Upper lobe of left lung (tissue), 6 donors: ENCODE measurements at regions not wholly inside any gene's neighbourhood (a gene's known extent, or its start where the extent isn't known, plus 50 kb on each side); places are given as distances from the start of the nearest gene placed in this dataset.

ENCODE experiments used
- ATAC-seq, 2 donors: fragments of 200-7000 bp; cut with Tn5 transposase; one replicate each; pipeline ENCODE4 v1.9.1; 2022; ENCODE audit warnings: mild to moderate bottlenecking in 2 of 2, moderate library complexity in 2 of 2; ENCODE audit not compliant: low FRiP score in 2 of 2
- DNase-seq, 2 donors: peaks; one replicate each; pipeline ENCODE4 v3.0.0-alpha.2; 2019 to 2020
- H3K27ac ChIP-seq, 4 donors: fragments of 200-600 bp; sonication (generic); one replicate each; pipeline ENCODE4 v1.5.1; 2016 to 2019
- H3K27me3 ChIP-seq, 4 donors: fragments of 200-600 bp; sonication (generic); one replicate each; pipeline ENCODE4 v1.5.1; 2017 to 2019
- H3K36me3 ChIP-seq, 4 donors: fragments of 200-600 bp; sonication (generic); one replicate each; pipeline ENCODE4 v1.5.1; 2016 to 2019
- H3K4me1 ChIP-seq, 4 donors: fragments of 200-600 bp; sonication (generic); one replicate each; pipeline ENCODE4 v1.5.1; 2018 to 2019
- H3K4me3 ChIP-seq, 4 donors: fragments of 200-600 bp; sonication (generic); one replicate each; pipeline ENCODE4 v1.5.1; 2017 to 2019; ENCODE audit warnings: mild to moderate bottlenecking in 2 of 4, moderate library complexity in 1 of 4
- H3K9me3 ChIP-seq, 4 donors: fragments of 200-600 bp; sonication (generic); one replicate each; pipeline ENCODE4 v1.5.1; 2018 to 2019
- CTCF ChIP-seq, 6 experiments: fragments of 450-650 bp in 4 of 6; fragments of 200-600 bp in 2 of 6; sonication (generic) in 2 of 6; IDR thresholded peaks; one replicate each; pipeline ENCODE4 v1.5.1; 2016 to 2019; ENCODE audit warnings: antibody characterized with exemption in 6 of 6
- EP300 ChIP-seq, 4 donors: sonication (generic); formaldehyde crosslinking; IDR thresholded peaks; one replicate each; pipeline ENCODE4 v1.5.1; 2017; ENCODE audit warnings: antibody characterized with exemption in 4 of 4, control low read depth in 2 of 4
- POLR2A ChIP-seq, 4 donors: fragments of 450-650 bp; IDR thresholded peaks; one replicate each; pipeline ENCODE4 v1.5.1; 2016 to 2017; ENCODE audit warnings: antibody characterized with exemption in 4 of 4, mild to moderate bottlenecking in 2 of 4
- POLR2AphosphoS5 ChIP-seq, 2 donors: sonication (generic); formaldehyde crosslinking; IDR thresholded peaks; one replicate each; pipeline ENCODE4 v1.5.1; 2017; ENCODE audit warnings: antibody characterized with exemption in 2 of 2
- WGBS, 2 donors: methylation state at CpG; one replicate each; pipeline ENCODE4 v1.1.5; 2017 to 2018; 5-methylcytosine and 5-hydroxymethylcytosine counted together
- donor health status: DM: no; HTN: no; CAD: no; lungs with moderate emphysema.
- donor health status: DM: no; HTN: yes; CAD: no; lungs with severe emphysema.

DNA sequence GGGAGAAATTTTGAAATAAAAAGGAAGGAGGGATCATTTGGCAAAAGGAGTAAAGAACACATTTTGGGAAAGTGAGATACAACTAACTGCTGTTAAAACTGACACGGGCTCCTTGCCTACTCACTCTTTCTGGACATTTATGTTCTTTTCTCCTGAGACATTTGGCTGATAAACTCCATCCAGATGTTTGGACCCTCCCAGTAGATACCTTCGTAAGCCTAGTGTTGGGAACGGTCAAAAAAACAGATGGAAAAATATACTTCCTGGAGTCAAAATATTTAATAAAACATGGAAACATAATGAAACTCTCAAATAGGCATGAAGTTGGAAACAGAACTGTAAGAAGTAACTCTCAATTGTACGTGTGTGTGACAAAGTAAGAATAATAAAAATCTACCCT lies 360.1 kb upstream of the RIOK2 start:
- no peak for TF ChIP-seq CTCF (IDR thresholded peaks at IDR 0.05)
- no peak for TF ChIP-seq POLR2A (IDR thresholded peaks at IDR 0.05)
- no peak for TF ChIP-seq EP300 (IDR thresholded peaks at IDR 0.05)
- no peak for TF ChIP-seq POLR2AphosphoS5 (IDR thresholded peaks at IDR 0.05)
- DNase-seq (no peak), ATAC-seq (no peak)
- no peaks in the 10 kb centered on the region for H3K27me3 ChIP-seq
- H3K27ac ChIP-seq = no peak overlapping the region
- no peak overlapping the region for H3K4me3 ChIP-seq
- H3K4me1 ChIP-seq = no peaks in the 10 kb centered on the region
- no peaks in the 10 kb centered on the region for H3K36me3 ChIP-seq
- no peaks in the 10 kb centered on the region for H3K9me3 ChIP-seq
- 76 to 81% methylated on average over 4 of the region's 4 CpGs for WGBS, 2 donors

GRCh38 chr5:97544240-97544639 lies 361.2 kb upstream of the RIOK2 start:
- no peaks in the 10 kb centered on the region for H3K27me3 ChIP-seq
- no peak overlapping the region for H3K4me3 ChIP-seq
- H3K4me1 ChIP-seq = no peaks in the 10 kb centered on the region
- no peak for TF ChIP-seq POLR2A (IDR thresholded peaks at IDR 0.05)
- no peak for TF ChIP-seq EP300 (IDR thresholded peaks at IDR 0.05)
- no peak for TF ChIP-seq POLR2AphosphoS5 (IDR thresholded peaks at IDR 0.05)
- TF ChIP-seq CTCF (IDR thresholded peaks at IDR 0.05) = no peak
- no peaks in the 10 kb centered on the region for H3K9me3 ChIP-seq
- no peak for DNase-seq
- 67 to 74% methylated on average over 3 of the region's 3 CpGs for WGBS, 2 donors
- H3K27ac ChIP-seq = no peak overlapping the region
- no peak for ATAC-seq
- no peaks in the 10 kb centered on the region for H3K36me3 ChIP-seq

DNA sequence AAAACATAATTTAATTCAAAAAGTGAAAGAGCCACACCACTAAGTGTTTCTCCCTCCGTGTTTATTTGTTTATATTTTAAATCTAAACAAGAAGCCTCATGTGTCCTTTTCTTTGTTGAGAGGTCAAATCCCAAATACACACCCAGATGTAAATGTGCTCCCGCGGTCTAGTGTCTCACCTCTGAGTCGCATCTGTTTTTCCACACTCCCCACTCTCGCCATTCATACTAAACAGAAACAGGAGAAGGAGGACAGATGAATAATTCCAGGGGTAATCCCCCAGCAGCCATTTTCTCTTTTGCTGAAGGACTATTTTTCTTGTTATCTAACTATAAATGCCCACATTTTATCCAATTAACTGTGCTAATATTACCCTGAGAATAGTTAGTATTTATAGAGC lies 361.6 kb upstream of the RIOK2 start:
- Histone ChIP-seq H3K4me1 (no peaks in the 10 kb centered on the region), H3K9me3 (no peaks in the 10 kb centered on the region), H3K27ac (no peak overlapping the region), H3K4me3 (no peak overlapping the region), H3K27me3 (no peaks in the 10 kb centered on the region), H3K36me3 (no peaks in the 10 kb centered on the region)
- DNase-seq = no peak
- ATAC-seq = no peak
- TF ChIP-seq POLR2AphosphoS5 (IDR thresholded peaks at IDR 0.05) = no peak
- TF ChIP-seq POLR2A (IDR thresholded peaks at IDR 0.05) = no peak
- TF ChIP-seq EP300 (IDR thresholded peaks at IDR 0.05) = no peak
- no peak for TF ChIP-seq CTCF (IDR thresholded peaks at IDR 0.05)
- WGBS, 2 donors = 58 to 70% methylated on average over 5 of the region's 5 CpGs

DNA sequence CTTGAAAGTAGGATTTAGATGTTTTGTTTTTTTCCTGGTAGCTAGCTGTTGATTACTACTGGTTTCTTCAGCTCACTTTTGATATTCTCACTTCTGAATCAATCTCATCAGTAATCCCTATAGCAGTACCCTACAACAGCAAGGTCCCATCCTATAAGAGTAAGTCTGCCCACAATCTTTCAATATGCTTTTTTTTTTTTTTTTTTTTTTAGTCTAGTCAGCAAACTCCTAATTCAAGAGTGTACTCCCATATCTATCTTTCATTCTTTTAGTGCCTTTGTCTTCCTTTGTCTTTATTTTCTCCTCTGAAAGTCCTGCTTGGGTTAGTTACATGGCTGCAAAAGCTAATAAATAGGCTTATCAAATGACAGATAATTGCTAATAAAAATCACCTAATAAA lies 362.4 kb upstream of the RIOK2 start:
- Histone ChIP-seq H3K4me1 (no peaks in the 10 kb centered on the region), H3K36me3 (no peaks in the 10 kb centered on the region), H3K4me3 (no peak overlapping the region), H3K27me3 (no peaks in the 10 kb centered on the region), H3K27ac (no peak overlapping the region), H3K9me3 (no peaks in the 10 kb centered on the region)
- no peak for DNase-seq
- no peak for ATAC-seq
- TF ChIP-seq EP300 (IDR thresholded peaks at IDR 0.05) = no peak
- no peak for TF ChIP-seq POLR2AphosphoS5 (IDR thresholded peaks at IDR 0.05)
- TF ChIP-seq POLR2A (IDR thresholded peaks at IDR 0.05) = no peak

DNA sequence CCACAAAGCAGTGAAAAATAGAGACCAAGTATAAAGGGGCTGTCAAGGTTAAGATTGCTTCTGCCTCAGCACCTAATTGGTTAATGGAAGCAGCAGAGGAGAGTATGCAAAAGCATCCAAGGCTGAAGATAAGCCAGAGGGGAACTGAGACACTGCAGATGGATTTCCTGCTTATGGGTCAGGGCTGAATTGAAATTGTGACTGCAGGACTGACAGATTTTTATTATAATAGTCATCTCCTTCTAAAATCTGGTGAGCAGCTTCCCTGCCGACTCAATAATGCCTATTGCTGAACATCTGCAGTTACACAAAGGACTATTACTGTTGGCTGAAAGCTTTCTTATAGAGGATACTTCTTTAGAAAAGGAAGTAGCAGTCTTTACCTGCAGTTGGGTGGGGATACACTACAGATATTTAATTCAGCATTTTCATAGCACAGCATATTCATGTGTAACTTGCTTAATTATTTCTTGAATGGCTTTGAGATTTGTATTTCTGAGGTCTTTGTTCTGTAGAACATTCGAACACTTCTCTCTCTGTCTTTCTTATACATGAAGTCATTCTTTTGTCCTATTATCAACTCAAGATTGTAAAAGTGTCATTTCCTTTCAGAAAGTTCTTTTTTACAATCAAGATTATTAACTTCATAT lies 363.0 kb upstream of the RIOK2 start:
- Histone ChIP-seq H3K9me3 (no peaks in the 10 kb centered on the region), H3K4me3 (no peak overlapping the region), H3K4me1 (no peaks in the 10 kb centered on the region), H3K27me3 (no peaks in the 10 kb centered on the region), H3K36me3 (no peaks in the 10 kb centered on the region), H3K27ac (no peak overlapping the region)
- ATAC-seq (no peak), DNase-seq (no peak)
- no peak for TF ChIP-seq POLR2AphosphoS5 (IDR thresholded peaks at IDR 0.05)
- no peak for TF ChIP-seq EP300 (IDR thresholded peaks at IDR 0.05)
- TF ChIP-seq POLR2A (IDR thresholded peaks at IDR 0.05) = no peak
- TF ChIP-seq CTCF (IDR thresholded peaks at IDR 0.05) = no peak
- WGBS, 2 donors = 45 to 52% methylated on average over 2 of the region's 2 CpGs
